GM23248 (cell line): ENCODE measurements at regions not wholly inside any gene's neighbourhood (a gene's known extent, or its start where the extent isn't known, plus 50 kb on each side); places are given as distances from the start of the nearest gene placed in this dataset.
"Not testable (repeated sequence)": the region's sequence is repeated elsewhere in the genome, so short reads cannot be mapped to it uniquely, and the experiment has no call there.

Experiments used
- DNase-seq: peaks from one replicate; pipeline ENCODE4 v3.0.0-alpha.2; 2015
- H2AFZ ChIP-seq: fragments of 200-600 bp; sonication (generic); 2 replicates; pipeline ENCODE4 v1.6.1; 2016; ENCODE audit warnings: antibody characterized with exemption
- H3F3A ChIP-seq: fragments of 200-600 bp; sonication (generic); 2 replicates; pipeline ENCODE4 v1.6.1; 2016; ENCODE audit warnings: mild to moderate bottlenecking, antibody characterized with exemption, mixed run types; ENCODE audit not compliant: insufficient read depth
- H3K27ac ChIP-seq: fragments of 200-600 bp; sonication (generic); 2 replicates; pipeline ENCODE4 v1.5.1; 2016; ENCODE audit warnings: mild to moderate bottlenecking
- H3K27me3 ChIP-seq: fragments of 200-600 bp; sonication (generic); replicated peaks from 2 replicates; pipeline ENCODE4 v1.6.1; 2016; ENCODE audit warnings: mild to moderate bottlenecking; ENCODE audit not compliant: insufficient read depth
- H3K36me3 ChIP-seq: fragments of 200-600 bp; sonication (generic); 2 replicates; pipeline ENCODE4 v1.6.1; 2016; ENCODE audit warnings: low read depth, mild to moderate bottlenecking
- H3K4me1 ChIP-seq: fragments of 200-600 bp; sonication (generic); 2 replicates; pipeline ENCODE4 v1.6.1; 2016; ENCODE audit warnings: mild to moderate bottlenecking; ENCODE audit not compliant: insufficient read depth
- H3K4me2 ChIP-seq: fragments of 200-600 bp; sonication (generic); one replicate; pipeline ENCODE4 v1.6.1; 2016; ENCODE audit warnings: mild to moderate bottlenecking; ENCODE audit not compliant: unreplicated experiment
- H3K4me3 ChIP-seq: fragments of 200-600 bp; sonication (generic); 2 replicates; pipeline ENCODE4 v1.5.1; 2016; ENCODE audit warnings: mild to moderate bottlenecking
- H3K79me2 ChIP-seq: fragments of 200-600 bp; sonication (generic); 2 replicates; pipeline ENCODE4 v1.6.1; 2016; ENCODE audit warnings: mild to moderate bottlenecking; ENCODE audit not compliant: insufficient read depth
- H3K9ac ChIP-seq: fragments of 200-600 bp; sonication (generic); 2 replicates; pipeline ENCODE4 v1.6.1; 2016; ENCODE audit warnings: mild to moderate bottlenecking
- H3K9me2 ChIP-seq: fragments of 200-600 bp; sonication (generic); 2 replicates; pipeline ENCODE4 v1.6.1; 2016; ENCODE audit warnings: mixed run types, mild to moderate bottlenecking, moderate library complexity; ENCODE audit not compliant: insufficient read depth
- H3K9me3 ChIP-seq: fragments of 200-600 bp; sonication (generic); one replicate; pipeline ENCODE4 v1.6.1; 2017; ENCODE audit warnings: low read depth
- H4K20me1 ChIP-seq: fragments of 200-600 bp; sonication (generic); 2 replicates; pipeline ENCODE4 v1.6.0; 2016; ENCODE audit not compliant: insufficient read depth
- WGBS, 2 experiments: methylation state at CpG; one replicate each; pipeline ENCODE4 v1.1.6; 2015 to 2017; ENCODE audit warnings: low lambda C conversion rate in 2 of 2, low coverage in 1 of 2; ENCODE audit errors: missing lambda C conversion rate in 2 of 2; 5-methylcytosine and 5-hydroxymethylcytosine counted together
- in situ Hi-C: fragments of 300-500 bp; cut with MboI; formaldehyde crosslinking; loops from 2 replicates; pipeline ENCODE4 v1.15.0; 2020

GRCh38 chr21:5071180-5071579, 5450.2 kb upstream of the TPTE start:
- H3K9me2 ChIP-seq, in situ Hi-C loops: not testable (repeated sequence)

GRCh38 chr21:5076854-5077253, 5444.5 kb upstream of the TPTE start:
- H3K9me2 ChIP-seq, H4K20me1 ChIP-seq, H3K9ac ChIP-seq, H3K4me2 ChIP-seq, H3K36me3 ChIP-seq, H3K27me3 ChIP-seq, H3F3A ChIP-seq, H3K79me2 ChIP-seq, H3K4me3 ChIP-seq, H3K4me1 ChIP-seq, H3K27ac ChIP-seq, in situ Hi-C loops, DNase-seq, H3K9me3 ChIP-seq, H2AFZ ChIP-seq: not testable (repeated sequence)
- no CpG with 5 or more reads among the region's 7 CpGs for WGBS, 2 experiments

More at GRCh38 chr21:5071180-5071579, 5450.2 kb upstream of the TPTE start:
- DNase-seq, H3K9me3 ChIP-seq, H3K4me1 ChIP-seq, H3K9ac ChIP-seq, H4K20me1 ChIP-seq, H3K27me3 ChIP-seq, H3F3A ChIP-seq, H3K36me3 ChIP-seq, H3K4me3 ChIP-seq, H3K27ac ChIP-seq, H2AFZ ChIP-seq, H3K4me2 ChIP-seq, H3K79me2 ChIP-seq: not testable (repeated sequence)
- no CpG with 5 or more reads among the region's 2 CpGs for WGBS, 2 experiments

GRCh38 chr21:5079361-5079760, 5442.0 kb upstream of the TPTE start:
- H3K4me3 ChIP-seq, H3K27ac ChIP-seq, H3K79me2 ChIP-seq, H3K36me3 ChIP-seq, H3K9me3 ChIP-seq, H3K9me2 ChIP-seq, DNase-seq, H3K27me3 ChIP-seq, H2AFZ ChIP-seq, H3F3A ChIP-seq, H3K4me2 ChIP-seq, H3K4me1 ChIP-seq, H3K9ac ChIP-seq, in situ Hi-C loops, H4K20me1 ChIP-seq: not testable (repeated sequence)
- WGBS, 2 experiments = no CpG with 5 or more reads among the region's 8 CpGs

- H3K27ac ChIP-seq, DNase-seq, H4K20me1 ChIP-seq, H3K27me3 ChIP-seq, H3K79me2 ChIP-seq, H3K36me3 ChIP-seq, H3K9ac ChIP-seq, H2AFZ ChIP-seq, H3K4me3 ChIP-seq, in situ Hi-C loops, H3K4me2 ChIP-seq, H3K4me1 ChIP-seq, H3K9me2 ChIP-seq, H3F3A ChIP-seq, H3K9me3 ChIP-seq: not testable (repeated sequence)
- WGBS, 2 experiments = no CpG with 5 or more reads among the region's 5 CpGs
These were observed 5441.4 kb upstream of the TPTE start for GRCh38 chr21:5080015-5080414.

- H3F3A ChIP-seq, H3K9me2 ChIP-seq, H3K9ac ChIP-seq, H3K79me2 ChIP-seq, H3K27me3 ChIP-seq, H3K4me1 ChIP-seq, DNase-seq, H4K20me1 ChIP-seq, in situ Hi-C loops, H3K9me3 ChIP-seq, H2AFZ ChIP-seq, H3K4me3 ChIP-seq, H3K27ac ChIP-seq, H3K36me3 ChIP-seq, H3K4me2 ChIP-seq: not testable (repeated sequence)
- 67 to 94% methylated on average over 3 to 4 of the region's 8 CpGs for WGBS, 2 experiments
These were observed 5437.1 kb upstream of the TPTE start for GRCh38 chr21:5084246-5084645.

- DNase-seq, H3K4me3 ChIP-seq, H3K9me2 ChIP-seq, H3K4me2 ChIP-seq, H3F3A ChIP-seq, H3K27me3 ChIP-seq, in situ Hi-C loops, H3K9ac ChIP-seq, H3K79me2 ChIP-seq, H3K4me1 ChIP-seq, H3K27ac ChIP-seq, H3K36me3 ChIP-seq, H4K20me1 ChIP-seq, H2AFZ ChIP-seq, H3K9me3 ChIP-seq: not testable (repeated sequence)
- WGBS, 2 experiments = no CpG with 5 or more reads among the region's 13 CpGs
These were observed 5435.9 kb upstream of the TPTE start for GRCh38 chr21:5085456-5085855.

- H3K9ac ChIP-seq, H3K36me3 ChIP-seq, H3K79me2 ChIP-seq, H4K20me1 ChIP-seq, H3K4me1 ChIP-seq, H3K27ac ChIP-seq, H3K9me3 ChIP-seq, H3K9me2 ChIP-seq, H3K4me3 ChIP-seq, H3K4me2 ChIP-seq, H2AFZ ChIP-seq, H3K27me3 ChIP-seq, DNase-seq, H3F3A ChIP-seq, in situ Hi-C loops: not testable (repeated sequence)
- no CpG with 5 or more reads among the region's 17 CpGs for WGBS, 2 experiments
These were observed 5435.0 kb upstream of the TPTE start for GRCh38 chr21:5086416-5086815.

GRCh38 chr21:5088820-5089219, 5432.6 kb upstream of the TPTE start:
- no CpG with 5 or more reads among the region's 20 CpGs for WGBS, 2 experiments

More at GRCh38 chr21:5088820-5089219, 5432.6 kb upstream of the TPTE start:
- in situ Hi-C loops, H3K4me1 ChIP-seq, H3K36me3 ChIP-seq, H3K4me2 ChIP-seq, H3F3A ChIP-seq, H3K9me2 ChIP-seq, H3K27ac ChIP-seq, H3K79me2 ChIP-seq, H2AFZ ChIP-seq, DNase-seq, H3K27me3 ChIP-seq, H4K20me1 ChIP-seq, H3K9me3 ChIP-seq, H3K9ac ChIP-seq, H3K4me3 ChIP-seq: not testable (repeated sequence)
